ENCODE measurements at regions not wholly inside any gene's neighbourhood (a gene's known extent, or its start where the extent isn't known, plus 50 kb on each side); places are given as distances from the start of the nearest gene placed in this dataset.

DNA sequence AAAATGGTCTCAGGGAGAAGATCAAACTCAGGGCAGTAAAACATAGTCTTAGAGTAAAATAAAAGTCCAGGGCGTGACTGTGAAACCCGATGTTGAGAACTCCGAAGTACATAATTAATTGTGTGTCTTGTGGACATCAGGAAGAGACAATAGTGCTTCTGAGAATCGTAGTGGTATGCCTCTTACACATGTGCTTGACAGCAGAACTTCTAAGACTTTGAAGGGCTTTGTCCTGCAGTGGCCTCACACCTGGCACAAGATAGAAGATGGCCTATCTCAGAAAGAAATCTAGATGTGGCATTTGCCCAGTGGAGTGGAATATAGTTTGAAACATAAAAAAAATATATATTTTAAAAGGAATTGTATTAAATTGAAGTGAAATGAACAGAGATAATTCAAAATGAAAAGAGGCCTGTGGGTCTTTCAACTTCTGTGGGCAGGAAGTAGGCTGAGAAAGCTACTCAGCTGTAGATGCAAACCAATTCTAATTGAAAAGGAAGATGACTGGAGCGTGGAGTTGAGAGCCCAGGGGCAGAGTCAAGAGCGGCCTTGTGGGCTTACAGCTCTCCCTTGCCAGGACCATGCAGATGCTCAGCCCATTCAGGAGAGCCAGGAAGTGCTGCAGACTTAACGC, 468.4 kb downstream of the KDM4C start:
- no peak for DNase-seq (ENCODE audit: low read depth, low spot score)

More for the DNA sequence above, 468.4 kb downstream of the KDM4C start:
- H3K27ac ChIP-seq = no peak overlapping the region

Data from epithelial cell of prostate (primary cell).